Keratinocyte (primary cell): ENCODE measurements at regions not wholly inside any gene's neighbourhood (a gene's known extent, or its start where the extent isn't known, plus 50 kb on each side); places are given as distances from the start of the nearest gene placed in this dataset.

ENCODE experiments used
- DNase-seq: peaks from one replicate; pipeline ENCODE4 v3.0.0-alpha.2; 2011; ENCODE audit warnings: low read depth, missing footprints, low spot score
- FAIRE-seq: peaks from 2 replicates; lab custom pipeline; 2011; peaks lifted over from hg19 to GRCh38; lab: Jason Lieb, UNC
- H2AFZ ChIP-seq: 2 replicates; pipeline ENCODE4 v1.6.0; 2012; ENCODE audit warnings: low read length, control low read depth, inconsistent platforms; ENCODE audit not compliant: control insufficient read depth
- H3K27ac ChIP-seq: 2 replicates; pipeline ENCODE4 v1.5.1; 2011; ENCODE audit warnings: low read length; ENCODE audit not compliant: control insufficient read depth, insufficient read depth
- H3K27me3 ChIP-seq: 3 replicates; pipeline ENCODE4 v1.6.0; 2011; ENCODE audit warnings: low read length; ENCODE audit not compliant: control insufficient read depth, insufficient read depth; ENCODE audit errors: extremely low read depth
- H3K36me3 ChIP-seq, 2 experiments: 2 replicates in 1 of 2; 3 replicates in 1 of 2; pipeline ENCODE4 v1.5.1; 2011; ENCODE audit warnings: low read length in 2 of 2, mild to moderate bottlenecking in 1 of 2; ENCODE audit not compliant: control insufficient read depth in 2 of 2, insufficient read depth in 2 of 2; ENCODE audit errors: extremely low read depth in 1 of 2
- H3K4me1 ChIP-seq: 3 replicates; pipeline ENCODE4 v1.5.1; 2011; ENCODE audit warnings: low read length; ENCODE audit not compliant: control insufficient read depth, insufficient read depth; ENCODE audit errors: extremely low read depth
- H3K4me2 ChIP-seq: 3 replicates; pipeline ENCODE4 v1.6.0; 2011; ENCODE audit warnings: low read depth, low read length; ENCODE audit not compliant: control insufficient read depth, insufficient read depth; ENCODE audit errors: extremely low read depth
- H3K4me3 ChIP-seq, 3 experiments: fragments of 200-600 bp in 1 of 3; sonication (generic) in 1 of 3; 2 replicates in 2 of 3; 3 replicates in 1 of 3; pipeline ENCODE4 v1.5.1; 2011 to 2016; ENCODE audit warnings: low read length in 3 of 3, mild to moderate bottlenecking in 3 of 3, control low read depth in 2 of 3, inconsistent platforms in 1 of 3, low read depth in 1 of 3, mixed read lengths in 1 of 3, mixed run types in 1 of 3, moderate library complexity in 1 of 3; ENCODE audit not compliant: control insufficient read depth in 2 of 3, insufficient read depth in 2 of 3; ENCODE audit errors: extremely low read depth in 1 of 3
- H3K79me2 ChIP-seq: 2 replicates; pipeline ENCODE4 v1.6.0; 2012; ENCODE audit warnings: low read length; ENCODE audit not compliant: control insufficient read depth, insufficient read depth
- H3K9ac ChIP-seq: 3 replicates; pipeline ENCODE4 v1.6.0; 2011; ENCODE audit warnings: low read length; ENCODE audit not compliant: control insufficient read depth, insufficient read depth; ENCODE audit errors: extremely low read depth
- H3K9me1 ChIP-seq: 3 replicates; pipeline ENCODE4 v1.6.0; 2011; ENCODE audit warnings: low read length; ENCODE audit not compliant: control insufficient read depth, insufficient read depth; ENCODE audit errors: extremely low read depth
- H3K9me3 ChIP-seq: 2 replicates; pipeline ENCODE4 v1.5.1; 2012; ENCODE audit warnings: low read depth, low read length; ENCODE audit not compliant: control insufficient read depth
- H4K20me1 ChIP-seq: 3 replicates; pipeline ENCODE4 v1.6.0; 2011; ENCODE audit warnings: low read length; ENCODE audit not compliant: control insufficient read depth, insufficient read depth; ENCODE audit errors: extremely low read depth
- CTCF ChIP-seq, 3 experiments: IDR thresholded peaks in 1 of 3; conservative IDR thresholded peaks in 1 of 3; optimal IDR thresholded peaks in 1 of 3; 2 replicates in 2 of 3; 3 replicates in 1 of 3; pipeline versions ENCODE3 to v1.5.1; 2011; ENCODE audit warnings: low read length in 3 of 3, mild to moderate bottlenecking in 3 of 3, moderate library complexity in 2 of 3, control low read depth in 1 of 3, inconsistent platforms in 1 of 3; ENCODE audit not compliant: insufficient read depth in 2 of 3; ENCODE audit errors: extremely low read depth in 1 of 3
- EZH2 ChIP-seq: IDR thresholded peaks from one replicate; pipeline ENCODE4 v1.6.1; 2012; ENCODE audit warnings: inconsistent platforms, mild to moderate bottlenecking, low read length, moderate library complexity
- dilution Hi-C: fragments of 300-500 bp; cut with MboI; formaldehyde crosslinking; loops from one replicate; pipeline ENCODE4 v1.7.0; 2020; ENCODE audit warnings: low sequenced_read_pairs; ENCODE audit not compliant: extremely low pct_ligation_motif_present

- FAIRE-seq = no peak
- TF ChIP-seq CTCF (optimal IDR thresholded peaks at IDR 0.05 in 1 of 3, IDR thresholded peaks at IDR 0.05 in 1 of 3, conservative IDR thresholded peaks at IDR 0.05 in 1 of 3; ENCODE audit: extremely low read depth in 1 of 3, insufficient read depth in 2 of 3, low read length in 3 of 3) (no peak), EZH2 (no peak)
Observed at GRCh38 chr12:65623507-65623906, 200.8 kb upstream of the HMGA2 start.

GRCh38 chr12:65624554-65625086 lies 199.7 kb upstream of the HMGA2 start:
- Histone ChIP-seq H3K79me2 (no peaks in the 10 kb centered on the region), H3K27me3 (no peaks in the 10 kb centered on the region), H3K4me1 (no peaks in the 10 kb centered on the region), H4K20me1 (no peaks in the 10 kb centered on the region), H3K9me3 (no peaks in the 10 kb centered on the region), H3K27ac (no peak overlapping the region), H3K4me2 (no peak overlapping the region), H3K9me1 (no peaks in the 10 kb centered on the region), H3K4me3 (no peak overlapping the region), H3K9ac (no peak overlapping the region), H2AFZ (no peak overlapping the region), H3K36me3 (no peaks in the 10 kb centered on the region)
- no peak for DNase-seq
- dilution Hi-C loops = no loop called here
- FAIRE-seq = no peak
- no peak for TF ChIP-seq CTCF (optimal IDR thresholded peaks at IDR 0.05 in 1 of 3, IDR thresholded peaks at IDR 0.05 in 1 of 3, conservative IDR thresholded peaks at IDR 0.05 in 1 of 3; ENCODE audit: extremely low read depth in 1 of 3, insufficient read depth in 2 of 3, low read length in 3 of 3)
- no peak for TF ChIP-seq EZH2

More at GRCh38 chr12:65623507-65623906, 200.8 kb upstream of the HMGA2 start:
- Histone ChIP-seq H3K9me3 (no peaks in the 10 kb centered on the region), H3K4me3 (no peak overlapping the region), H3K9ac (no peak overlapping the region), H3K79me2 (no peaks in the 10 kb centered on the region), H2AFZ (no peak overlapping the region), H3K27ac (no peak overlapping the region), H4K20me1 (no peaks in the 10 kb centered on the region), H3K4me1 (no peaks in the 10 kb centered on the region), H3K27me3 (no peaks in the 10 kb centered on the region), H3K9me1 (no peaks in the 10 kb centered on the region), H3K4me2 (no peak overlapping the region), H3K36me3 (no peaks in the 10 kb centered on the region)
- dilution Hi-C loops = no loop called here
- DNase-seq = no peak
